CD8-positive, alpha-beta memory T cell (primary cell): ENCODE measurements at regions not wholly inside any gene's neighbourhood (a gene's known extent, or its start where the extent isn't known, plus 50 kb on each side); places are given as distances from the start of the nearest gene placed in this dataset.

Experiments
- CTCF ChIA-PET: fragments of 350-600 bp; sonication (Branson Sonifier 250); formaldehyde crosslinking; loops from one replicate; lab custom pipeline; 2021; ENCODE audit warnings: antibody characterized with exemption; lab: Charles Lee
- POLR2A ChIA-PET: fragments of 350-600 bp; sonication (Branson Sonifier 250); formaldehyde crosslinking; loops from one replicate; lab custom pipeline; 2021; ENCODE audit warnings: antibody characterized with exemption; lab: Charles Lee
- DNase-seq, 5 donors: peaks; one replicate each; pipeline versions ENCODE4 v3.0.0 to v3.0.0-alpha.2; 2020 to 2022; ENCODE audit warnings: mixed read lengths in 1 of 5
- H3K27ac ChIP-seq: one replicate; pipeline ENCODE4 v1.7.0; 2013; ENCODE audit warnings: low read depth, mild to moderate bottlenecking, low read length, moderate library complexity
- H3K27me3 ChIP-seq: 2 replicates; pipeline ENCODE4 v1.7.0; 2013; ENCODE audit warnings: low read length, mild to moderate bottlenecking; ENCODE audit not compliant: insufficient read depth, poor library complexity, severe bottlenecking
- H3K36me3 ChIP-seq: 2 replicates; pipeline ENCODE4 v1.7.0; 2013; ENCODE audit warnings: mild to moderate bottlenecking, low read length, moderate library complexity; ENCODE audit not compliant: insufficient read depth
- H3K4me1 ChIP-seq: 2 replicates; pipeline ENCODE4 v1.7.0; 2013; ENCODE audit warnings: mild to moderate bottlenecking, low read length, moderate library complexity; ENCODE audit not compliant: insufficient read depth
- H3K4me3 ChIP-seq: 2 replicates; pipeline ENCODE4 v1.7.0; 2013; ENCODE audit warnings: mild to moderate bottlenecking, low read length
- H3K9me3 ChIP-seq: 2 replicates; pipeline ENCODE4 v1.7.0; 2013; ENCODE audit warnings: mild to moderate bottlenecking, low read length
- H3K27ac Mint-ChIP-seq, 8 donors: one replicate each; pipeline ENCODE4 v1.8.0; 2020 to 2021; ENCODE audit warnings: mixed read lengths in 8 of 8, mild to moderate bottlenecking in 6 of 8, inconsistent platforms in 3 of 8, moderate library complexity in 3 of 8
- H3K27me3 Mint-ChIP-seq, 2 donors: one replicate each; pipeline ENCODE4 v1.8.0; 2020 to 2021; ENCODE audit warnings: mixed read lengths in 2 of 2, mild to moderate bottlenecking in 1 of 2, moderate library complexity in 1 of 2
- H3K36me3 Mint-ChIP-seq, 3 donors: one replicate each; pipeline ENCODE4 v1.8.0; 2020 to 2021; ENCODE audit warnings: mixed read lengths in 3 of 3, inconsistent platforms in 1 of 3, mild to moderate bottlenecking in 1 of 3
- H3K4me1 Mint-ChIP-seq, 3 donors: one replicate each; pipeline ENCODE4 v1.8.0; 2020 to 2021; ENCODE audit warnings: mixed read lengths in 3 of 3, inconsistent platforms in 1 of 3, mild to moderate bottlenecking in 1 of 3
- H3K4me3 Mint-ChIP-seq, 7 donors: one replicate each; pipeline ENCODE4 v1.8.0; 2020 to 2021; ENCODE audit warnings: mixed read lengths in 7 of 7, mild to moderate bottlenecking in 6 of 7, moderate library complexity in 4 of 7, inconsistent platforms in 2 of 7
- H3K9me3 Mint-ChIP-seq, 5 donors: one replicate each; pipeline ENCODE4 v1.8.0; 2020 to 2022; ENCODE audit warnings: mixed read lengths in 5 of 5, mild to moderate bottlenecking in 3 of 5, moderate library complexity in 2 of 5, inconsistent platforms in 1 of 5

- peaks cover 0 to 2% of the 10 kb centered on the region in 2 donors for H3K27me3 Mint-ChIP-seq
- H3K27me3 ChIP-seq = no peaks in the 10 kb centered on the region
- ChIA-PET POLR2A (no interaction called here), CTCF (no interaction called here)
- DNase-seq = no peak
- H3K36me3 Mint-ChIP-seq = no peaks in the 10 kb centered on the region
- H3K4me1 Mint-ChIP-seq = no peaks in the 10 kb centered on the region
- H3K27ac Mint-ChIP-seq = no peak overlapping the region
- no peaks in the 10 kb centered on the region for H3K9me3 Mint-ChIP-seq
- H3K4me3 Mint-ChIP-seq = no peak overlapping the region
- no peaks in the 10 kb centered on the region for H3K4me1 ChIP-seq
- H3K27ac ChIP-seq = no peak overlapping the region
- H3K36me3 ChIP-seq = no peaks in the 10 kb centered on the region
- H3K4me3 ChIP-seq = no peak overlapping the region
- H3K9me3 ChIP-seq = no peaks in the 10 kb centered on the region
These were observed 319.3 kb downstream of the IL15 start for GRCh38 chr4:141955696-141956095.

- Histone ChIP-seq H3K27ac (no peak overlapping the region), H3K27me3 (no peaks in the 10 kb centered on the region), H3K4me1 (no peaks in the 10 kb centered on the region), H3K4me3 (no peak overlapping the region), H3K9me3 (no peaks in the 10 kb centered on the region), H3K36me3 (no peaks in the 10 kb centered on the region)
- no peak for DNase-seq
- H3K36me3 Mint-ChIP-seq = no peaks in the 10 kb centered on the region
- H3K27me3 Mint-ChIP-seq = peaks cover 2 to 3% of the 10 kb centered on the region in 2 donors
- ChIA-PET CTCF (no interaction called here), POLR2A (no interaction called here)
- no peaks in the 10 kb centered on the region for H3K4me1 Mint-ChIP-seq
- no peak overlapping the region for H3K27ac Mint-ChIP-seq
- no peak overlapping the region for H3K4me3 Mint-ChIP-seq
- H3K9me3 Mint-ChIP-seq = no peaks in the 10 kb centered on the region
These were observed 321.0 kb downstream of the IL15 start for GRCh38 chr4:141957416-141957815.

GRCh38 chr4:141962486-141962885, 326.1 kb downstream of the IL15 start:
- DNase-seq = no peak
- Mint-ChIP-seq H3K4me3 (no peak overlapping the region), H3K4me1 (no peaks in the 10 kb centered on the region), H3K27me3 (peaks cover 4 to 16% of the 10 kb centered on the region in 2 donors), H3K36me3 (no peaks in the 10 kb centered on the region), H3K27ac (no peak overlapping the region), H3K9me3 (peaks cover 0 to 3% (median 0%) of the 10 kb centered on the region in 5 donors)
- H3K9me3 ChIP-seq = no peaks in the 10 kb centered on the region
- H3K27me3 ChIP-seq = no peaks in the 10 kb centered on the region
- ChIA-PET POLR2A (no interaction called here), CTCF (no interaction called here)
- H3K36me3 ChIP-seq = no peaks in the 10 kb centered on the region
- no peak overlapping the region for H3K27ac ChIP-seq
- no peaks in the 10 kb centered on the region for H3K4me1 ChIP-seq
- H3K4me3 ChIP-seq = no peak overlapping the region

- peaks cover 3 to 15% of the 10 kb centered on the region in 2 donors for H3K27me3 Mint-ChIP-seq
- Histone ChIP-seq H3K4me1 (no peaks in the 10 kb centered on the region), H3K4me3 (no peak overlapping the region), H3K36me3 (no peaks in the 10 kb centered on the region), H3K27me3 (no peaks in the 10 kb centered on the region), H3K27ac (no peak overlapping the region), H3K9me3 (no peaks in the 10 kb centered on the region)
- H3K9me3 Mint-ChIP-seq = peaks cover 2 to 8% (median 6%) of the 10 kb centered on the region in 5 donors
- H3K4me1 Mint-ChIP-seq = no peaks in the 10 kb centered on the region
- no peak overlapping the region for H3K27ac Mint-ChIP-seq
- no peaks in the 10 kb centered on the region for H3K36me3 Mint-ChIP-seq
- CTCF ChIA-PET = no interaction called here
- H3K4me3 Mint-ChIP-seq = no peak overlapping the region
- POLR2A ChIA-PET = no interaction called here
- DNase-seq = no peak
These were observed 335.5 kb downstream of the IL15 start for GRCh38 chr4:141971869-141972268.

GRCh38 chr4:141972950-141973349, 336.6 kb downstream of the IL15 start:
- H3K27ac ChIP-seq = no peak overlapping the region
- H3K36me3 Mint-ChIP-seq = no peaks in the 10 kb centered on the region
- H3K9me3 Mint-ChIP-seq = peaks cover 0 to 7% (median 6%) of the 10 kb centered on the region in 5 donors
- no peak overlapping the region for H3K4me3 ChIP-seq
- no peak overlapping the region for H3K4me3 Mint-ChIP-seq
- no peaks in the 10 kb centered on the region for H3K9me3 ChIP-seq
- peaks cover 2 to 11% of the 10 kb centered on the region in 2 donors for H3K27me3 Mint-ChIP-seq
- no peak overlapping the region for H3K27ac Mint-ChIP-seq
- no peaks in the 10 kb centered on the region for H3K4me1 Mint-ChIP-seq
- DNase-seq = no peak
- no peaks in the 10 kb centered on the region for H3K27me3 ChIP-seq
- no peaks in the 10 kb centered on the region for H3K4me1 ChIP-seq
- no peaks in the 10 kb centered on the region for H3K36me3 ChIP-seq
- CTCF ChIA-PET = no interaction called here
- POLR2A ChIA-PET = no interaction called here
